ENCODE measurements at regions not wholly inside any gene's neighbourhood (a gene's known extent, or its start where the extent isn't known, plus 50 kb on each side); places are given as distances from the start of the nearest gene placed in this dataset.

DNA sequence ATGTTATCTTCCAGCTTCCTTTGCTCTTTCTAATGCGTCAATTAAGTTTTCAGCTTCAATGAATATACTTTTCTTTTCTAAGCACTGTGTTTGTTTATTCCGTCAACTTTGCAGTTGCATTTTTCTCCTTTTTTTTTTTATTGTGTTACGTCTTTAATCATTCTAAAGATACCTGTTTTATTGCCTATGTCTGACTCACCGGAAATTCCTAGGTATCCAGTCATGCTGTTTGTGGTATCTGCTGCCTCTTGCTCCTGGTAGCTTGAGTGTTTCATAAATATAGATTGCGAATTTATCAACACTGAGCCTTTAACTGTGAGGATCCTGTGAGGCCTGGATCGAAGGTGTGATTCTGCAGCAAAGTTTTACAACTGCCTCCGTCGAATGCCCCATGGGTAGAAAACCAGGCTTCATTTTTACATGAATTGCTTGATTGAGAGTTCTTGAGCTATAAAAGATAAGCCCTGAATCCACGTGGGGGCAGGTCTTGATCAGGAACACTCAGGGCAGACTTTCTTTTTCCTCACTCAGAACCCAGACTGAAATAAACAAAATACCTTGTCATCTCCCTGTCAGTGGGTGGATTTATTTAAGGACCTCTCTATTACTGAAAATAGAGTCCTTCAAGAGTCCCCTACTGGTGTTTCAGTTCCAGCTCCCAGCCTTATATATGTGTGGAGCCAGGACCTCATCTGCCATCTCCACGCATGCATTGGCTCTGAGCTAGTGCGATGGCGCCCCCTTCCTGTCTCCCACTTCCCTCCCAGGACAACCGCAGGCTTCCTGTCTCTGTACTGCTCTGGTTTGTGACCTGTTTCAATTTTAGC lies 60.1 kb upstream of the LRRC1 start:
- H3K36me3 ChIP-seq (ENCODE audit: control insufficient read depth, insufficient read depth, low read length): no peaks in the 10 kb centered on the region
- H3K4me1 ChIP-seq (replicated peaks in 1 of 2; ENCODE audit: control insufficient read depth in 2 of 2, insufficient read depth in 2 of 2, low read length in 2 of 2): no peaks in the 10 kb centered on the region
- H3K4me2 ChIP-seq (ENCODE audit: insufficient read depth, low read length): no peak overlapping the region
- no peaks in the 10 kb centered on the region for H4K20me1 ChIP-seq (replicated peaks; ENCODE audit: control insufficient read depth, insufficient read depth, low read length)
- POLR2A ChIA-PET: no interaction called here
- FAIRE-seq (peak; percentile 65), ATAC-seq (peak; percentile 87), DNase-seq (ENCODE audit: extremely low read depth in 1 of 4, low spot score in 3 of 4) (peak in 2 of 4 experiments; percentile 20 to 33)
- no peaks in the 10 kb centered on the region for H3K27me3 ChIP-seq (ENCODE audit: control insufficient read depth in 2 of 2, insufficient read depth in 2 of 2, low read length in 2 of 2)
- no peak overlapping the region for H3K27ac ChIP-seq (ENCODE audit: extremely low read depth, low read depth, low read length)
- H3K9ac ChIP-seq (ENCODE audit: insufficient read depth in 1 of 2, low read depth in 2 of 2, low read length in 2 of 2): no peak overlapping the region
- no peaks in the 10 kb centered on the region for H3K9me3 ChIP-seq (replicated peaks; ENCODE audit: control insufficient read depth, insufficient read depth, low read depth, low read length)
- no peaks in the 10 kb centered on the region for H3K9me1 ChIP-seq (ENCODE audit: control insufficient read depth, insufficient read depth, low read length)
- in situ Hi-C loops (cut with MboI) (loop anchor here (5.0 kb wide), 1 partner anchor 242 kb away; no protein-coding TSS in a partner anchor), intact Hi-C loops (cut with micrococcal nuclease) (no loop called here)
- H3K4me3 ChIP-seq: no peak overlapping the region
- no TSS peak for BruUV-seq (replicated peaks)
- WGBS (ENCODE audit: insufficient coverage, low coverage, missing lambda C conversion rate): 3% methylated on average over 13 of the region's 13 CpGs
- H2AFZ ChIP-seq (ENCODE audit: low read depth, low read length): no peak overlapping the region
- CTCF ChIA-PET (ENCODE audit: low intra/inter-chr PET ratio): interaction anchor here (1.8 kb wide), 1 partner anchor 242 kb away, joined by 6 read pairs; no protein-coding TSS in a partner anchor
- H3K79me2 ChIP-seq (ENCODE audit: control insufficient read depth, insufficient read depth, low read length): no peaks in the 10 kb centered on the region
- no peak for TF ChIP-seq ZBTB7A (IDR thresholded peaks at IDR 0.05; ENCODE audit: borderline replicate concordance, control insufficient read depth, low read depth, low read length)
- TF ChIP-seq, protein P1, sequence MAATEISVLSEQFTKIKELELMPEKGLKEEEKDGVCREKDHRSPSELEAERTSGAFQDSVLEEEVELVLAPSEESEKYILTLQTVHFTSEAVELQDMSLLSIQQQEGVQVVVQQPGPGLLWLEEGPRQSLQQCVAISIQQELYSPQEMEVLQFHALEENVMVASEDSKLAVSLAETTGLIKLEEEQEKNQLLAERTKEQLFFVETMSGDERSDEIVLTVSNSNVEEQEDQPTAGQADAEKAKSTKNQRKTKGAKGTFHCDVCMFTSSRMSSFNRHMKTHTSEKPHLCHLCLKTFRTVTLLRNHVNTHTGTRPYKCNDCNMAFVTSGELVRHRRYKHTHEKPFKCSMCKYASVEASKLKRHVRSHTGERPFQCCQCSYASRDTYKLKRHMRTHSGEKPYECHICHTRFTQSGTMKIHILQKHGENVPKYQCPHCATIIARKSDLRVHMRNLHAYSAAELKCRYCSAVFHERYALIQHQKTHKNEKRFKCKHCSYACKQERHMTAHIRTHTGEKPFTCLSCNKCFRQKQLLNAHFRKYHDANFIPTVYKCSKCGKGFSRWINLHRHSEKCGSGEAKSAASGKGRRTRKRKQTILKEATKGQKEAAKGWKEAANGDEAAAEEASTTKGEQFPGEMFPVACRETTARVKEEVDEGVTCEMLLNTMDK (IDR thresholded peaks at IDR 0.05; ENCODE audit: borderline replicate concordance, insufficient read depth, low read depth, low read length, poor library complexity, severe bottlenecking): peak; percentile 4
- TF ChIP-seq CCAR2 (IDR thresholded peaks at IDR 0.05; ENCODE audit: low read depth, low read length): no peak
- TF ChIP-seq L3MBTL2 (IDR thresholded peaks at IDR 0.05): 0 out of 2 replicates have a peak, but pooled peaks have one; percentile 11
- no peak for TF ChIP-seq NFIX (CRISPR knock-in tag; IDR thresholded peaks at IDR 0.05; ENCODE audit: low read depth)
- TF ChIP-seq RAD21 (CRISPR knock-in tag; conservative IDR thresholded peaks at IDR 0.05 in 1 of 2, IDR thresholded peaks at IDR 0.05 in 1 of 2): peak; percentile 19 to 38; a peak in 1 of 4 replicates
- TF ChIP-seq STAG1 (CRISPR knock-in tag; IDR thresholded peaks at IDR 0.05; ENCODE audit: borderline replicate concordance): no peak
- TF ChIP-seq, protein P2, sequence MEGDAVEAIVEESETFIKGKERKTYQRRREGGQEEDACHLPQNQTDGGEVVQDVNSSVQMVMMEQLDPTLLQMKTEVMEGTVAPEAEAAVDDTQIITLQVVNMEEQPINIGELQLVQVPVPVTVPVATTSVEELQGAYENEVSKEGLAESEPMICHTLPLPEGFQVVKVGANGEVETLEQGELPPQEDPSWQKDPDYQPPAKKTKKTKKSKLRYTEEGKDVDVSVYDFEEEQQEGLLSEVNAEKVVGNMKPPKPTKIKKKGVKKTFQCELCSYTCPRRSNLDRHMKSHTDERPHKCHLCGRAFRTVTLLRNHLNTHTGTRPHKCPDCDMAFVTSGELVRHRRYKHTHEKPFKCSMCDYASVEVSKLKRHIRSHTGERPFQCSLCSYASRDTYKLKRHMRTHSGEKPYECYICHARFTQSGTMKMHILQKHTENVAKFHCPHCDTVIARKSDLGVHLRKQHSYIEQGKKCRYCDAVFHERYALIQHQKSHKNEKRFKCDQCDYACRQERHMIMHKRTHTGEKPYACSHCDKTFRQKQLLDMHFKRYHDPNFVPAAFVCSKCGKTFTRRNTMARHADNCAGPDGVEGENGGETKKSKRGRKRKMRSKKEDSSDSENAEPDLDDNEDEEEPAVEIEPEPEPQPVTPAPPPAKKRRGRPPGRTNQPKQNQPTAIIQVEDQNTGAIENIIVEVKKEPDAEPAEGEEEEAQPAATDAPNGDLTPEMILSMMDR (IDR thresholded peaks at IDR 0.05 in 2 of 3, conservative IDR thresholded peaks at IDR 0.05 in 1 of 3; ENCODE audit: insufficient read depth in 2 of 3, low read depth in 1 of 3, low read length in 3 of 3): peak; percentile 40 to 64 (median 50); a peak in 5 of 6 replicates
- no peak for TF ChIP-seq TSC22D4 (tag; IDR thresholded peaks at IDR 0.05)
- no peak for TF ChIP-seq GABPA (tag; conservative IDR thresholded peaks at IDR 0.05; ENCODE audit: low read depth)
- TF ChIP-seq, protein P3, sequence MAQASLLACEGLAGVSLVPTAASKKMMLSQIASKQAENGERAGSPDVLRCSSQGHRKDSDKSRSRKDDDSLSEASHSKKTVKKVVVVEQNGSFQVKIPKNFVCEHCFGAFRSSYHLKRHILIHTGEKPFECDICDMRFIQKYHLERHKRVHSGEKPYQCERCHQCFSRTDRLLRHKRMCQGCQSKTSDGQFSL (CRISPR knock-in tag; IDR thresholded peaks at IDR 0.05): no peak
- TF ChIP-seq, protein P3 (tag; IDR thresholded peaks at IDR 0.05): no peak
- no peak for TF ChIP-seq ZNF143 (CRISPR knock-in tag; IDR thresholded peaks at IDR 0.05)

All from K562 (cell line).